Esophagus muscularis mucosa (tissue), 4 donors: ENCODE measurements at regions not wholly inside any gene's neighbourhood (a gene's known extent, or its start where the extent isn't known, plus 50 kb on each side); places are given as distances from the start of the nearest gene placed in this dataset.

ENCODE experiments used
- DNase-seq: peaks from one replicate; pipeline ENCODE4 v3.0.0-alpha.2; 2017; ENCODE audit errors: extremely low spot score
- H3K27ac ChIP-seq, 4 donors: fragments of 200-600 bp; sonication (generic); replicated peaks in 1 of 4; 1 replicate in 3 of 4; 2 replicates in 1 of 4; pipeline ENCODE4 v1.5.1; 2016 to 2019; ENCODE audit warnings: mild to moderate bottlenecking in 1 of 4
- H3K27me3 ChIP-seq, 4 donors: fragments of 200-600 bp; sonication (generic); one replicate each; pipeline versions ENCODE4 v1.5.1 to v1.6.0; 2016 to 2019
- H3K36me3 ChIP-seq, 4 donors: fragments of 200-600 bp; sonication (generic); one replicate each; pipeline ENCODE4 v1.5.1; 2016 to 2019
- H3K4me1 ChIP-seq, 4 donors: fragments of 200-600 bp; sonication (generic); one replicate each; pipeline ENCODE4 v1.5.1; 2016 to 2019
- H3K4me3 ChIP-seq, 4 donors: fragments of 200-600 bp; sonication (generic); 1 replicate in 2 of 4; 2 replicates in 2 of 4; pipeline ENCODE4 v1.5.1; 2016 to 2019; ENCODE audit warnings: mild to moderate bottlenecking in 4 of 4, moderate library complexity in 1 of 4
- H3K9me3 ChIP-seq, 4 donors: fragments of 200-600 bp; sonication (generic); 1 replicate in 3 of 4; 2 replicates in 1 of 4; pipeline ENCODE4 v1.5.1; 2016 to 2019
- CTCF ChIP-seq, 3 experiments: fragments of 200-600 bp in 2 of 3; fragments of 450-650 bp in 1 of 3; sonication (generic) in 2 of 3; IDR thresholded peaks; one replicate each; pipeline ENCODE4 v1.5.1; 2017 to 2019; ENCODE audit warnings: antibody characterized with exemption in 3 of 3, mild to moderate bottlenecking in 2 of 3, moderate library complexity in 1 of 3
- EP300 ChIP-seq: sonication (generic); formaldehyde crosslinking; IDR thresholded peaks from one replicate; pipeline ENCODE4 v1.6.1; 2017; ENCODE audit warnings: antibody characterized with exemption
- POLR2A ChIP-seq: fragments of 450-650 bp; IDR thresholded peaks from one replicate; pipeline ENCODE4 v1.6.1; 2017; ENCODE audit warnings: antibody characterized with exemption, moderate library complexity, mild to moderate bottlenecking, low read depth
- POLR2AphosphoS5 ChIP-seq, 2 donors: sonication (generic); formaldehyde crosslinking; IDR thresholded peaks; one replicate each; pipeline ENCODE4 v1.6.1; 2017; ENCODE audit warnings: antibody characterized with exemption in 2 of 2
- WGBS: methylation state at CpG from one replicate; pipeline ENCODE4 v1.1.5; 2018; 5-methylcytosine and 5-hydroxymethylcytosine counted together
- intact Hi-C: fragments of 100-400 bp; cut with DNase I; formaldehyde crosslinking; loops from one replicate; pipeline ENCODE4 v1.15.1; 2023

- Histone ChIP-seq H3K27ac (no peak overlapping the region), H3K27me3 (peaks cover 0 to 91% (median 14%) of the 10 kb centered on the region in 4 donors), H3K36me3 (no peaks in the 10 kb centered on the region), H3K4me3 (no peak overlapping the region), H3K9me3 (peaks cover 0 to 7% (median 2%) of the 10 kb centered on the region in 4 donors), H3K4me1 (no peaks in the 10 kb centered on the region)
- peak; percentile 42 for DNase-seq
- intact Hi-C loops, result no loop called here
- 31% methylated on average over 19 of the region's 19 CpGs for WGBS
- TF ChIP-seq EP300 (no peak), CTCF (IDR thresholded peaks at IDR 0.05) (no peak), POLR2AphosphoS5 (IDR thresholded peaks at IDR 0.05) (no peak), POLR2A (no peak)
These were observed 165.6 kb downstream of the TRIM27 start for GRCh38 chr6:28758046-28758817.

GRCh38 chr6:28758818-28759235, 165.0 kb downstream of the TRIM27 start:
- peaks cover 0 to 91% (median 17%) of the 10 kb centered on the region in 4 donors for H3K27me3 ChIP-seq

GRCh38 chr6:28764014-28764723, 159.6 kb downstream of the TRIM27 start:
- DNase-seq, result peak; percentile 57
- peaks cover 0 to 19% (median 0%) of the 10 kb centered on the region in 4 donors for H3K9me3 ChIP-seq
- intact Hi-C loops, result no loop called here
- no peak overlapping the region for H3K4me3 ChIP-seq
- H3K27me3 ChIP-seq, result peaks cover 0 to 93% (median 44%) of the 10 kb centered on the region in 4 donors
- TF ChIP-seq POLR2AphosphoS5 (IDR thresholded peaks at IDR 0.05) (no peak), EP300 (no peak), POLR2A (no peak), CTCF (IDR thresholded peaks at IDR 0.05) (no peak)
- WGBS, result 44% methylated on average over 27 of the region's 27 CpGs
- H3K4me1 ChIP-seq, result peaks cover 0 to 11% (median 0%) of the 10 kb centered on the region in 4 donors
- H3K36me3 ChIP-seq, result no peaks in the 10 kb centered on the region
- no peak overlapping the region for H3K27ac ChIP-seq

More at GRCh38 chr6:28758818-28759235, 165.0 kb downstream of the TRIM27 start:
- Histone ChIP-seq H3K36me3 (no peaks in the 10 kb centered on the region), H3K4me1 (no peaks in the 10 kb centered on the region), H3K9me3 (peaks cover 0 to 7% (median 3%) of the 10 kb centered on the region in 4 donors), H3K27ac (no peak overlapping the region), H3K4me3 (no peak overlapping the region)
- intact Hi-C loops, result no loop called here
- 66% methylated on average over 6 of the region's 6 CpGs for WGBS
- TF ChIP-seq POLR2AphosphoS5 (IDR thresholded peaks at IDR 0.05), result no peak
- DNase-seq, result no peak

GRCh38 chr6:28764761-28765282, 159.0 kb downstream of the TRIM27 start:
- TF ChIP-seq EP300 (no peak), POLR2A (no peak), CTCF (IDR thresholded peaks at IDR 0.05) (no peak), POLR2AphosphoS5 (IDR thresholded peaks at IDR 0.05) (no peak)
- 20% methylated on average over 15 of the region's 15 CpGs for WGBS
- Histone ChIP-seq H3K4me1 (peaks cover 0 to 11% (median 0%) of the 10 kb centered on the region in 4 donors), H3K27ac (no peak overlapping the region), H3K27me3 (peaks cover 0 to 93% (median 47%) of the 10 kb centered on the region in 4 donors), H3K36me3 (no peaks in the 10 kb centered on the region), H3K4me3 (no peak overlapping the region), H3K9me3 (peaks cover 0 to 19% (median 0%) of the 10 kb centered on the region in 4 donors)
- intact Hi-C loops, result no loop called here
- DNase-seq, result peak; percentile 70

- intact Hi-C loops, result no loop called here
- H3K27me3 ChIP-seq, result peaks cover 0 to 95% (median 53%) of the 10 kb centered on the region in 4 donors
- DNase-seq, result peak; percentile 39
- H3K36me3 ChIP-seq, result no peaks in the 10 kb centered on the region
- H3K4me1 ChIP-seq, result peaks cover 0 to 11% (median 0%) of the 10 kb centered on the region in 4 donors
- H3K27ac ChIP-seq, result no peak overlapping the region
- H3K9me3 ChIP-seq, result peaks cover 0 to 19% (median 0%) of the 10 kb centered on the region in 4 donors
- TF ChIP-seq CTCF (IDR thresholded peaks at IDR 0.05), result no peak
- TF ChIP-seq POLR2AphosphoS5 (IDR thresholded peaks at IDR 0.05), result no peak
- TF ChIP-seq POLR2A, result no peak
- no peak for TF ChIP-seq EP300
- H3K4me3 ChIP-seq, result no peak overlapping the region
- WGBS, result 1% methylated on average over 13 of the region's 13 CpGs
These were observed 157.8 kb downstream of the TRIM27 start for GRCh38 chr6:28765978-28766351.
